Right lobe of liver (tissue), 6 donors: ENCODE measurements at regions not wholly inside any gene's neighbourhood (a gene's known extent, or its start where the extent isn't known, plus 50 kb on each side); places are given as distances from the start of the nearest gene placed in this dataset.

ENCODE experiments used
- ATAC-seq, 4 donors: fragments of 200-7000 bp; cut with Tn5 transposase; one replicate each; pipeline ENCODE4 v1.9.1; 2020; ENCODE audit warnings: mild to moderate bottlenecking in 4 of 4, moderate library complexity in 4 of 4
- DNase-seq, 3 donors: peaks; one replicate each; pipeline ENCODE4 v3.0.0-alpha.2; 2020
- H3K27ac ChIP-seq, 3 donors: fragments of 200-600 bp; one replicate each; pipeline ENCODE4 v1.8.0; 2022
- H3K27me3 ChIP-seq, 2 donors: fragments of 200-600 bp; one replicate each; pipeline ENCODE4 v1.8.0; 2022
- H3K36me3 ChIP-seq, 4 donors: fragments of 200-600 bp; sonication (generic) in 1 of 4; one replicate each; pipeline versions ENCODE4 v1.5.1 to v1.8.0; 2017 to 2022; ENCODE audit warnings: control low read depth in 1 of 4
- H3K4me1 ChIP-seq, 4 donors: fragments of 200-600 bp; sonication (generic) in 1 of 4; one replicate each; pipeline versions ENCODE4 v1.5.1 to v1.8.0; 2017 to 2022; ENCODE audit warnings: control low read depth in 1 of 4
- H3K4me3 ChIP-seq, 3 donors: fragments of 200-600 bp; one replicate each; pipeline ENCODE4 v1.8.0; 2022
- H3K9me3 ChIP-seq, 4 donors: fragments of 200-600 bp; sonication (generic) in 1 of 4; one replicate each; pipeline versions ENCODE4 v1.5.1 to v1.8.0; 2017 to 2022; ENCODE audit warnings: control low read depth in 1 of 4
- POLR2A ChIP-seq: fragments of 450-650 bp; IDR thresholded peaks from one replicate; pipeline ENCODE4 v1.6.1; 2017; ENCODE audit warnings: antibody characterized with exemption, mild to moderate bottlenecking
- WGBS: methylation state at CpG from one replicate; pipeline ENCODE4 v1.1.6; 2018; ENCODE audit warnings: low coverage, low lambda C conversion rate; ENCODE audit not compliant: insufficient coverage; ENCODE audit errors: missing lambda C conversion rate; 5-methylcytosine and 5-hydroxymethylcytosine counted together
- intact Hi-C, 2 donors: fragments of 100-400 bp; cut with DNase I; formaldehyde crosslinking; loops; one replicate each; pipeline versions ENCODE4 v1.11.2 to v1.14.1; 2022
- TF ChIP-seq, protein P1 (sequence below), 4 donors: fragments of 200-600 bp in 3 of 4; fragments of 450-650 bp in 1 of 4; IDR thresholded peaks; one replicate each; pipeline versions ENCODE4 v1.5.1 to v1.8.0; 2016 to 2022; ENCODE audit warnings: antibody characterized with exemption in 4 of 4, mild to moderate bottlenecking in 2 of 4
- donor health status: DM: no; HTN: yes; CAD: no.
- donor health status: DM: no; HTN: no; CAD: no.
- donor health status: DM: no; HTN: no; CAD: no.
- donor health status: DM: no; HTN: yes; CAD: no.
- donor health status: DM: no; HTN: yes; CAD: no.

DNA sequence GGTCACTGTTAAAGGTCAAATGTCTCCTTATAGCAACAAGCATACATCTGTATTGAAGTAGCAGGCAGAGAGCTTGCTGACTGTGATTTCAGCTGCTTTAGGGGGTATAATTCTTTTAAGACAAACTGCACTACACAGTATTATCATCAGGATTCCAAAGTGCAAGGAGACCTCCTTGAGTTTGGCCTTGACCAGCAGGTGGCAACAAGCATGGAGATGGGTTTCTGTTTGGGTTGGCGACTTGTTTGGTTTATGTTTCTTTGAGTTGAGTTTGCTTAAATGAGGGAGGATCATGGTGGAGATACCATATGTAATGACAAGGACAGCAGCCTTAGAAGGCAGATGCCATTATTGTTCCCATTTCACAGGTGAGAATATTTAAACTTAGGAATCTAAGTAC lies 681.0 kb upstream of the ID2 start:
- no peak overlapping the region for H3K4me3 ChIP-seq
- no peaks in the 10 kb centered on the region for H3K4me1 ChIP-seq
- H3K27me3 ChIP-seq, result no peaks in the 10 kb centered on the region
- 100% methylated on average over 1 of the region's 1 CpG for WGBS
- intact Hi-C loops, result no loop called here
- ATAC-seq, result no peak
- TF ChIP-seq POLR2A, result no peak
- TF ChIP-seq, protein P1, sequence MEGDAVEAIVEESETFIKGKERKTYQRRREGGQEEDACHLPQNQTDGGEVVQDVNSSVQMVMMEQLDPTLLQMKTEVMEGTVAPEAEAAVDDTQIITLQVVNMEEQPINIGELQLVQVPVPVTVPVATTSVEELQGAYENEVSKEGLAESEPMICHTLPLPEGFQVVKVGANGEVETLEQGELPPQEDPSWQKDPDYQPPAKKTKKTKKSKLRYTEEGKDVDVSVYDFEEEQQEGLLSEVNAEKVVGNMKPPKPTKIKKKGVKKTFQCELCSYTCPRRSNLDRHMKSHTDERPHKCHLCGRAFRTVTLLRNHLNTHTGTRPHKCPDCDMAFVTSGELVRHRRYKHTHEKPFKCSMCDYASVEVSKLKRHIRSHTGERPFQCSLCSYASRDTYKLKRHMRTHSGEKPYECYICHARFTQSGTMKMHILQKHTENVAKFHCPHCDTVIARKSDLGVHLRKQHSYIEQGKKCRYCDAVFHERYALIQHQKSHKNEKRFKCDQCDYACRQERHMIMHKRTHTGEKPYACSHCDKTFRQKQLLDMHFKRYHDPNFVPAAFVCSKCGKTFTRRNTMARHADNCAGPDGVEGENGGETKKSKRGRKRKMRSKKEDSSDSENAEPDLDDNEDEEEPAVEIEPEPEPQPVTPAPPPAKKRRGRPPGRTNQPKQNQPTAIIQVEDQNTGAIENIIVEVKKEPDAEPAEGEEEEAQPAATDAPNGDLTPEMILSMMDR (IDR thresholded peaks at IDR 0.05), result peak in 1 of 4 donors; percentile 10
- no peak for DNase-seq
- no peak overlapping the region for H3K27ac ChIP-seq
- no peaks in the 10 kb centered on the region for H3K36me3 ChIP-seq
- H3K9me3 ChIP-seq, result no peaks in the 10 kb centered on the region

DNA sequence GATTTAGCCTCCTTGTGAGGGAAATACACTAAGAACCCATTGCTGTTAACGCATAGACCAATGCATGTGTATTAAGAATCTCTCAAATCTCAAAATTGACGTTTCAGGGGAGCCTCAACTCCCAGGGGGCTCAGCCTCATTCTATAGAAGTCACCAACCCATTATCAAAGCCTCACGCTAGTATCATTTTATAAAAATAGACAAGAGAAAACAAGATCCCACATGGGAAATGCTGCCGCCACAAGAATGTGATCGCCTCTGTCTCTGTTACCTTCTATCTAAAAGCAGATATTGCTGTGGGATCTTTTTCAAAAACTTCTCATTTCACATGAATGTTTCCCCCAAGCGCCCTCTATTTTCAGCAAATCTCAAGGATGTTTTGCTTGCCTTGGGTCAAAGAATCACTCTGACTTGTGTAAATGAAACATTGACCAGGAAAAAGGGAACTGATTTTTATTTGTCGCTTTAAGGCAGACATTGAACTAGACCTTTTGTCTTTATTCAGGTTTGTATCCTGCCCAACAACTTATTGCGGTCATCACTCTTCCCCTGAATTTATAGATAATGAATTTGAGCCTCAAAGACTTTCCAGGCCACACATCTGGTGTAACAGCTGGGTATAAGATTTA lies 679.0 kb upstream of the ID2 start:
- intact Hi-C loops, result no loop called here

DNA sequence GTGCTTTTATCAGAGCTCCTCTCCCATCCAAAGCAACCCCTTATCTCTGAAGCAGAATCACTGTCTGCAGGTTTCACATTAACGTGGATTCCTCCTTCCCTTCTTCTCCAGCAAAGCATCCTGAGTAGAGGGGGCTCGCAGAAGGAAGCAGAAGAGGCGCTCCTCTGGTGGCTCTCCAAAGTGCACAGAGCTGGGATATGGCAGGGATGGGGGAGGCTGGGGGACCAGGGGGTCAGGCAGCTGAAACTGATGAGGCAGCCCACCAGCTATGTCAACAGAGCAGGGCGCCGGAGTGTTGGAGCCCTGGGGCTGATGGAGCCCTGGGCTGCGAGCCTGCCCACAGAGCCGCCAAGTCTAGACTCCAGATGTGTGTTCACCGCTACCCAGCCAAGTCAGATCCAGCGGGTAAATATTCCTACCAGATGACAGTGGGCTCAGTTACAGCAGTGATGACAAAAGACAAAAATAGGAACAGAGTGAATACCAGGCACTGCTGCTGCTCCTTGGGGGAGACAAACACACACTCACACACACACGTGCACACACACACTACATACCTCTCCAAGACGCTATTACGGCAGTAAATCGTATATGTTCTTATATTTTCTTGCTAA lies 678.3 kb upstream of the ID2 start:
- Histone ChIP-seq H3K4me1 (no peaks in the 10 kb centered on the region), H3K27ac (no peak overlapping the region), H3K4me3 (no peak overlapping the region), H3K27me3 (no peaks in the 10 kb centered on the region), H3K9me3 (no peaks in the 10 kb centered on the region), H3K36me3 (no peaks in the 10 kb centered on the region)
- TF ChIP-seq, protein P1 (IDR thresholded peaks at IDR 0.05), result no peak
- no peak for TF ChIP-seq POLR2A
- ATAC-seq (peak in 1 of 4 donors; percentile 40), DNase-seq (no peak)
- intact Hi-C loops, result no loop called here
- 70% methylated on average over 8 of the region's 13 CpGs for WGBS

More for the DNA sequence above, 679.0 kb upstream of the ID2 start:
- DNase-seq (no peak), ATAC-seq (no peak)
- TF ChIP-seq POLR2A, result no peak
- TF ChIP-seq, protein P1 (IDR thresholded peaks at IDR 0.05), result no peak
- Histone ChIP-seq H3K27ac (no peak overlapping the region), H3K4me1 (no peaks in the 10 kb centered on the region), H3K27me3 (no peaks in the 10 kb centered on the region), H3K36me3 (no peaks in the 10 kb centered on the region), H3K9me3 (no peaks in the 10 kb centered on the region), H3K4me3 (no peak overlapping the region)
- WGBS, result 93% methylated on average over 8 of the region's 8 CpGs

DNA sequence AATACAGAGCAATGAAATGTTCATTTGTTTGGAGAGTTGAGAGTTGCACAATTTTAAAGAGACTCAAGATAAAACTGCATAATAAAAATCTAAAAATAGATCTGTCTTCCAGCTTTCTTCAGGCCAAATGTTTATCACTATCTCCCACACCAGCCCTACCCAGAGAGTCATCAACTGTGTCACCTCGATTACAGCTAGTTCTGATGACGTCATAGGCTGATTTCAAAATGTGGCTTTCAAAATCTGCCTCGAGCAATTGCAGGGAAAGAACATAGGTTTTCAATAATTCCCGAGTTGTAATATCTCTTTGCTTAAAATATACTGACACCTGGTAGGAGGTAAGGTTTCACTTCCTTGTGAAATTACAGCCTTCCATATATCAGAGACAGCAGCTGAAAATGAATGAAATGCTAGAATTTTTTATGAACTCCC lies 677.6 kb upstream of the ID2 start:
- Histone ChIP-seq H3K27ac (no peak overlapping the region), H3K36me3 (no peaks in the 10 kb centered on the region), H3K27me3 (no peaks in the 10 kb centered on the region), H3K9me3 (no peaks in the 10 kb centered on the region), H3K4me1 (no peaks in the 10 kb centered on the region), H3K4me3 (no peak overlapping the region)
- ATAC-seq (peak in 3 of 4 donors; percentile 20 to 70 (median 67)), DNase-seq (no peak)
- TF ChIP-seq, protein P1 (IDR thresholded peaks at IDR 0.05), result no peak
- no peak for TF ChIP-seq POLR2A
- 4% methylated on average over 4 of the region's 4 CpGs for WGBS
- intact Hi-C loops, result no loop called here
